ENCODE measurements at regions not wholly inside any gene's neighbourhood (a gene's known extent, or its start where the extent isn't known, plus 50 kb on each side); places are given as distances from the start of the nearest gene placed in this dataset.

- no peak for DNase-seq
- intact Hi-C loops (cut with DNase I) = no loop called here
- Histone ChIP-seq H3K27ac (ENCODE audit: low read length) (no peak overlapping the region), H3K4me3 (ENCODE audit: low read length) (no peak overlapping the region), H3K27me3 (ENCODE audit: control insufficient read depth, insufficient read depth) (no peaks in the 10 kb centered on the region), H3K4me1 (ENCODE audit: control insufficient read depth, insufficient read depth, low read length) (no peaks in the 10 kb centered on the region), H3K9me3 (ENCODE audit: control insufficient read depth, low read length) (no peaks in the 10 kb centered on the region)
- no peak for ATAC-seq
- WGBS = 81% methylated on average over 5 of the region's 5 CpGs
These were observed 93.0 kb upstream of the HES1 start for GRCh38 chr3:194042927-194043326.

GRCh38 chr3:194043516-194043915 lies 92.4 kb upstream of the HES1 start:
- DNase-seq (no peak), ATAC-seq (no peak)
- Histone ChIP-seq H3K4me3 (ENCODE audit: low read length) (no peak overlapping the region), H3K27me3 (ENCODE audit: control insufficient read depth, insufficient read depth) (no peaks in the 10 kb centered on the region), H3K9me3 (ENCODE audit: control insufficient read depth, low read length) (no peaks in the 10 kb centered on the region), H3K27ac (ENCODE audit: low read length) (no peak overlapping the region), H3K4me1 (ENCODE audit: control insufficient read depth, insufficient read depth, low read length) (no peaks in the 10 kb centered on the region)
- WGBS = 79% methylated on average over 3 of the region's 3 CpGs
- intact Hi-C loops (cut with DNase I) = no loop called here

- Histone ChIP-seq H3K4me1 (ENCODE audit: control insufficient read depth, insufficient read depth, low read length) (no peaks in the 10 kb centered on the region), H3K9me3 (ENCODE audit: control insufficient read depth, low read length) (no peaks in the 10 kb centered on the region), H3K27me3 (ENCODE audit: control insufficient read depth, insufficient read depth) (no peaks in the 10 kb centered on the region), H3K27ac (ENCODE audit: low read length) (no peak overlapping the region), H3K4me3 (ENCODE audit: low read length) (no peak overlapping the region)
- no peak for DNase-seq
- ATAC-seq = no peak
- intact Hi-C loops (cut with DNase I) = no loop called here
- 100% methylated on average over 1 of the region's 1 CpG for WGBS
These were observed 90.7 kb upstream of the HES1 start for GRCh38 chr3:194045289-194045688.

- no peak for DNase-seq
- no peaks in the 10 kb centered on the region for H3K27me3 ChIP-seq (ENCODE audit: control insufficient read depth, insufficient read depth)
- intact Hi-C loops (cut with DNase I) = no loop called here
These were observed 90.0 kb upstream of the HES1 start for GRCh38 chr3:194045919-194046318.

GRCh38 chr3:194046531-194046930 lies 89.4 kb upstream of the HES1 start:
- Histone ChIP-seq H3K27ac (ENCODE audit: low read length) (no peak overlapping the region), H3K9me3 (ENCODE audit: control insufficient read depth, low read length) (peaks cover 6% of the 10 kb centered on the region), H3K4me1 (ENCODE audit: control insufficient read depth, insufficient read depth, low read length) (no peaks in the 10 kb centered on the region), H3K27me3 (ENCODE audit: control insufficient read depth, insufficient read depth) (no peaks in the 10 kb centered on the region), H3K4me3 (ENCODE audit: low read length) (no peak overlapping the region)
- DNase-seq (no peak), ATAC-seq (no peak)
- WGBS = 100% methylated on average over 1 of the region's 1 CpG
- intact Hi-C loops (cut with DNase I) = no loop called here

More at GRCh38 chr3:194045919-194046318, 90.0 kb upstream of the HES1 start:
- Histone ChIP-seq H3K9me3 (ENCODE audit: control insufficient read depth, low read length) (no peaks in the 10 kb centered on the region), H3K4me1 (ENCODE audit: control insufficient read depth, insufficient read depth, low read length) (no peaks in the 10 kb centered on the region), H3K4me3 (ENCODE audit: low read length) (no peak overlapping the region), H3K27ac (ENCODE audit: low read length) (no peak overlapping the region)
- no peak for ATAC-seq
- 98% methylated on average over 2 of the region's 2 CpGs for WGBS

GRCh38 chr3:194046995-194047645 lies 88.8 kb upstream of the HES1 start:
- no peaks in the 10 kb centered on the region for H3K27me3 ChIP-seq (ENCODE audit: control insufficient read depth, insufficient read depth)
- H3K4me1 ChIP-seq (ENCODE audit: control insufficient read depth, insufficient read depth, low read length) = no peaks in the 10 kb centered on the region
- 14% methylated on average over 4 of the region's 4 CpGs for WGBS
- H3K4me3 ChIP-seq (ENCODE audit: low read length) = no peak overlapping the region
- H3K27ac ChIP-seq (ENCODE audit: low read length) = no peak overlapping the region
- intact Hi-C loops (cut with DNase I) = no loop called here
- ATAC-seq = peak; percentile 89 to 91
- H3K9me3 ChIP-seq (ENCODE audit: control insufficient read depth, low read length) = peaks cover 6% of the 10 kb centered on the region
- DNase-seq = peak; percentile 68 to 86 (median 86)

GRCh38 chr3:194049394-194049793 lies 86.6 kb upstream of the HES1 start:
- H3K4me1 ChIP-seq (ENCODE audit: control insufficient read depth, insufficient read depth, low read length) = no peaks in the 10 kb centered on the region
- H3K27me3 ChIP-seq (ENCODE audit: control insufficient read depth, insufficient read depth) = no peaks in the 10 kb centered on the region
- H3K27ac ChIP-seq (ENCODE audit: low read length) = no peak overlapping the region
- DNase-seq (no peak), ATAC-seq (no peak)
- 97% methylated on average over 1 of the region's 1 CpG for WGBS
- H3K4me3 ChIP-seq (ENCODE audit: low read length) = no peak overlapping the region
- peaks cover 6% of the 10 kb centered on the region for H3K9me3 ChIP-seq (ENCODE audit: control insufficient read depth, low read length)
- intact Hi-C loops (cut with DNase I) = no loop called here

GRCh38 chr3:194050782-194051320 lies 85.1 kb upstream of the HES1 start:
- Histone ChIP-seq H3K27ac (ENCODE audit: low read length) (no peak overlapping the region), H3K27me3 (ENCODE audit: control insufficient read depth, insufficient read depth) (no peaks in the 10 kb centered on the region), H3K4me1 (ENCODE audit: control insufficient read depth, insufficient read depth, low read length) (no peaks in the 10 kb centered on the region), H3K9me3 (ENCODE audit: control insufficient read depth, low read length) (peaks cover 6% of the 10 kb centered on the region), H3K4me3 (ENCODE audit: low read length) (no peak overlapping the region)
- ATAC-seq (no peak), DNase-seq (no peak)
- intact Hi-C loops (cut with DNase I) = loop anchor here in 1 of 4 donors (5.0 kb wide), 1 partner anchor 44 kb away; no protein-coding TSS in a partner anchor
- 97% methylated on average over 1 of the region's 1 CpG for WGBS

- DNase-seq = no peak
- Histone ChIP-seq H3K27me3 (ENCODE audit: control insufficient read depth, insufficient read depth) (no peaks in the 10 kb centered on the region), H3K9me3 (ENCODE audit: control insufficient read depth, low read length) (peaks cover 6% of the 10 kb centered on the region), H3K27ac (ENCODE audit: low read length) (no peak overlapping the region), H3K4me1 (ENCODE audit: control insufficient read depth, insufficient read depth, low read length) (no peaks in the 10 kb centered on the region), H3K4me3 (ENCODE audit: low read length) (no peak overlapping the region)
- intact Hi-C loops (cut with DNase I) = loop anchor here in 1 of 4 donors (5.0 kb wide), 1 partner anchor 44 kb away; no protein-coding TSS in a partner anchor
- ATAC-seq = no peak
- WGBS = 81% methylated on average over 2 of the region's 2 CpGs
These were observed 84.4 kb upstream of the HES1 start for GRCh38 chr3:194051366-194052149.

GRCh38 chr3:194053136-194053535 lies 82.8 kb upstream of the HES1 start:
- DNase-seq (no peak), ATAC-seq (no peak)
- WGBS = 85% methylated on average over 4 of the region's 4 CpGs
- peaks cover 6% of the 10 kb centered on the region for H3K9me3 ChIP-seq (ENCODE audit: control insufficient read depth, low read length)
- no peak overlapping the region for H3K27ac ChIP-seq (ENCODE audit: low read length)
- no peaks in the 10 kb centered on the region for H3K27me3 ChIP-seq (ENCODE audit: control insufficient read depth, insufficient read depth)
- intact Hi-C loops (cut with DNase I) = loop anchor here in 1 of 4 donors (5.0 kb wide), 1 partner anchor 46 kb away; no protein-coding TSS in a partner anchor
- no peak overlapping the region for H3K4me3 ChIP-seq (ENCODE audit: low read length)
- no peaks in the 10 kb centered on the region for H3K4me1 ChIP-seq (ENCODE audit: control insufficient read depth, insufficient read depth, low read length)

- no peaks in the 10 kb centered on the region for H3K4me1 ChIP-seq (ENCODE audit: control insufficient read depth, insufficient read depth, low read length)
- H3K9me3 ChIP-seq (ENCODE audit: control insufficient read depth, low read length) = peaks cover 6% of the 10 kb centered on the region
- ATAC-seq (no peak), DNase-seq (no peak)
- no peaks in the 10 kb centered on the region for H3K27me3 ChIP-seq (ENCODE audit: control insufficient read depth, insufficient read depth)
- no peak overlapping the region for H3K4me3 ChIP-seq (ENCODE audit: low read length)
- WGBS = 89% methylated on average over 2 of the region's 2 CpGs
- intact Hi-C loops (cut with DNase I) = loop anchor here in 1 of 4 donors (5.0 kb wide), 1 partner anchor 47 kb away; no protein-coding TSS in a partner anchor
- H3K27ac ChIP-seq (ENCODE audit: low read length) = no peak overlapping the region
These were observed 81.9 kb upstream of the HES1 start for GRCh38 chr3:194054016-194054415.
